HG03103 (cell line): ENCODE measurements at regions not wholly inside any gene's neighbourhood (a gene's known extent, or its start where the extent isn't known, plus 50 kb on each side); places are given as distances from the start of the nearest gene placed in this dataset.

Experiments
- ATAC-seq: cut with Tn5 transposase; IDR thresholded peaks from one replicate; pipeline ENCODE4 v1.9.1; 2021; ENCODE audit warnings: low read depth; ENCODE audit not compliant: unreplicated experiment

GRCh38 chr4:147303174-147303872 lies 177.6 kb upstream of the EDNRA start:
- ATAC-seq = no peak

- ATAC-seq = no peak
Measured at GRCh38 chr4:147303873-147304229, 177.0 kb upstream of the EDNRA start.

DNA sequence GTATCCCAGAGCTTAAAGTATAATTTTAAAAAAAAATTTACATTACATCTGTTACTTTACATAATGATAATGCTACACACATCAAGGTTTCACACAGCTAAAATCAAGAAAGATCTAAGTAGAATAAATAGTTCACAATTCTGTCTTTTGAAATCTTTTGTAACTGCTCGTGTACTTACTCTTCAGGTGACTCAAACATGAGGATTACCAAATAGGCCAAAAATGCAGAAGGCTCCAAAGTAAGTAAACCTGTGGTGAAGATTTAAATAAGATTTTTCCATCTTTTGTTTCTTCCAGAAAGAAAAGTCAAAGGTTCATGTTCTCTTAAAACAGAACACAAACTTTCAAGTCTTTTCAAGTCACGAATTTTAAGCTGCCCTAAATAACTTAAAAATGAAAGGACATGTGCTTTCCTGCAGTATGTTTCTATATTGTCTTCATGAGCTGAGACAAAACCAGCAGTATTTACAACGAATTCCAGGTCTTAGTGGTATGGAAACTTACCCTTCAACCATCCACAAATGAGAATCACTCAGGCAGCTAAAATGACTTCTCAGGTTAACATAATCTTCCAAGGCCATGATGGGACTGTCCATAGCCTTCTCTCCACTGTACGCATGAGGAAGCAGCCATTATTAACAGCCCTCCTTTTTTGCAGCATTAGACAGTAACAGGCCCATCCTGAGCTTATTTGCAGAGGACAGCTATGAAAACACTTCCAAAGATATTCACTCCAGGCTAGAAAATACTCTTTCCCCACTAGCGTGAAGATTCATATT lies 172.8 kb upstream of the EDNRA start:
- ATAC-seq = no peak

- ATAC-seq = no peak
Measured at GRCh38 chr4:147309434-147309833, 171.5 kb upstream of the EDNRA start.

- ATAC-seq = no peak
Measured at GRCh38 chr4:147310312-147310711, 170.6 kb upstream of the EDNRA start.

GRCh38 chr4:147311956-147312355 lies 168.9 kb upstream of the EDNRA start:
- ATAC-seq = no peak

DNA sequence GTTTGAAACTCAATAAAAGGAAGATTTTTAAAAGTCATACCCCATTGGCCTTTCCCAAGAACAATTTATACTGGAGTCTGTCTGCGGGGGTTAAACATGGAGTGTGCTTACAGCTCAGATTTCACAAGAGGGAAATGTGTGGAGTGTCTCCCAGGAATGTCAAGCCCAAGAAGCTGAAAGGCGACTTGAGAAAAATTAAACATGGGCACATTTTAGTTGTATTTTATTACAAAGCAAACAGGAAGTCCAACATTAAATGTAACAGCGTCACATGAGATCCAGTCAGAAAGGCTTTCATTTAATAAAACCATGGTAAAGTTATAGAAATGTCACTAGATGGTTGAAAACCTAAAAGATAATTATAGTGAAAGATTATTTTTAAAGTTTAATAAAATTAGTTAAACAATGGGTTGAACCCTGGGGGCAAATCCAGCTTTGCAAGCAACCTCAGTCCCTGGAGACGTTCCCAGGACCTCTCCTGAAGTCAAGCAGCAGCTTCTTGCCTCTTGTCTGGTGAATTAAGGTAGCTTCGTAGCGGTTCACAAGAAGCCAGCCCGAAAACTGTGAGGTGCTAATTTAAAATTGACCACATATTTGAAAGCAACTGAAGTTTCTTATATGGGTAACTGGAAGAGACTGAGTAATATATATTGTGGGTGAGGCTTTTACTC lies 168.4 kb upstream of the EDNRA start:
- ATAC-seq = no peak

DNA sequence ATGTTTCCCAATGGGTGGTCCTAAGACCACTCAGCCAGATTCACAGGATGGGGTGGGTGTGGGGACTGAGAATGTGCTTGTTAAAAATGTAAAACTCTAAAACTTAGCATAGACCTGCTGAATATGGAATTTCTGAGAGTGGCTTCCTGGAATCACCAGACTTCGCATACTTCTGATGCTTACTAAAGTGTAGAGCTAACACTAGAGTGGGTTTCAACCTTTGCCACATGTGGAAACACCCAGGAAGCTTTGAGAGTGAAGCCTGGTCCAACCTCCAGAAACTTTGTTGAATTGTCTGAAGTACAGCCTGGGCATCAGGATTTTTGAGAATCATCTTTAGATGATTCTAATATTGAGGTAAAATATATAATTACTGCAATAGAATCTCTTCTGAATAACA lies 167.8 kb upstream of the EDNRA start:
- ATAC-seq = no peak

DNA sequence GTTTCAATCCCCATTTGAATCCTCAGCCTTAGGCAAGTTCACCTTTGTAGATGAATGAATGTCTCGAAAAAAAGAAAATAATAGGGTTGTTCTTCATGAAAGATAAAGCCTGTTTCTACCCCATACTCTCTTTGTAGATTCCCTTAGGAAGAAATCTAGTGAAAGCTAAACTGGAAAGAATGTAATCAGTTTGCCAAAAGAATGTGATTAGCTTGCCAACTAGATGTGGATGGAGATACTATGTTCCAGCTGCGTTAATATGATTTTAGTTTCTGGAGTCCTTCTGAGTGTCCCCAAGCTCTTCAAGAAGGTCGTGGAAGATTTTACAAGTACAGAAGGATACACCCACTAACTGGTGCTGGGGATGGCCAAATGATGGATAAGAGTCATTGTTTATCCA lies 162.3 kb upstream of the EDNRA start:
- ATAC-seq = no peak

- ATAC-seq = no peak
Measured at GRCh38 chr4:147325571-147325981, 155.3 kb upstream of the EDNRA start.

GRCh38 chr4:147326591-147326990 lies 154.3 kb upstream of the EDNRA start:
- no peak for ATAC-seq

DNA sequence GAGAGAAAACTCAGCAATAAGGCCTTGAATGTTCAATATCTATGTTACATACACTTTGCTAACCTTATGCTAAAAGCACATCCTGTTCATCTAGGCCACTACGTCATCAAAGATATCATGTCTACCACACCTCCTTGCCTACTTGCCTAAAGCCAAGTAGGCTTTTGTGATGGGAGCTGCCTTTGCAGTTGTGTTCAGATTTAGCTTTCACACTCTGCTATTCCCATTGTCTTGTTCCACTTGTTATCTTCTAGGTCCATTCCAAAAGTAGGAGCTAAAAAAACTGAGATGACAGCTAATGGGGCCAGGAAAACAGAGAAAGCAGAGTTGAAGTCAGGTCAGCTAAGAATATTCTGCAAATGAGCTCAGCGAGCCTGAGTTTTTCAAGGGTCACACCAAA lies 153.6 kb upstream of the EDNRA start:
- ATAC-seq = no peak

DNA sequence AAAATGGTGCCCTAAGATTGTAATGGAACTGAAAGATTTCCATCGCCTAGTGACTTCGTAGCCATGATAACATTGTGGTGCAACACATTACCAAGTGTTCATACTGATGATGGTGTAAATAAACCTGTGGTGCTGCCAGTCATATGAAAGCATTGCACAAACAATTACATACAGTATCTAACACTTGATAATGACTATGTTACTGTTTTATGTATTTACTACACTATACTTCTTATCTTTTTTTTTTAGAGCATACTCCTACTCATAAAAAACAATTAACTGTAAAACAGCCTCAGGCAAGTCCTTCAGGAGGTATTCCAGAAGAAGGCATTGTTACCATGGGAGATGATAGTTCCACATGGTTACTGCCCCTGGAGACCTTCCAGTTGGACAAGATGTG lies 152.7 kb upstream of the EDNRA start:
- no peak for ATAC-seq

DNA sequence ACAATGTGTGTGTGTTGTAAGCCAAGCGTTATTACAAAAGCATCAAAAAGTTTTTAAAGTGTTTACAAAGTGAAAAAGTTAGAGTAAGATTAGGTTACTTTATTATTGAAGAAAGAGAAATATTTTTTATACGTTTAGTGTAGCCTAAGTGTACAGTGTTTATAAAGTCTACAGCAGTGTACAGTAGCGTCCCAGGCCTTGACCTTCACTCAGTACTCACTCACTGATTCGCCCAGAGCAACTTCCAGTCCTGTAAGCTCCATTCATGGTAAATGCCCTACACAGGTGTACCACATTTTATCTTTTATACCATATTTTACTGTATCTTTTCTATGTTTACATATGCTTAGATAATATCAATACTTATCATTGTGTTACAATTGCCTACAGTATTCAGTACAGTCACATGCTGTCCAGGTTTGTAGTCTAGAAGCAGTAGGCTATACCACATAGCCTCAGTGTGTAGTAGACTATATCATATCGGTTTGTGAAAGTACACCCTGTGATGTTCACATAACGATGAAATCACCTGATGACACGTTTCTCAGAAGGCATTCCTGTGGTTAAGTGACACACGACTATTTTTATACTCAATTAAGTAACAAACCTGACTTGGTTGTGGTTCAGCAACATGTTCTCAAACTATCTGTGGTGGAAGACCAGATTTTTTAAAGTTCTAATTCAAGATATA lies 152.0 kb upstream of the EDNRA start:
- no peak for ATAC-seq

- ATAC-seq = no peak
Measured at GRCh38 chr4:147332091-147332490, 148.8 kb upstream of the EDNRA start.

GRCh38 chr4:147334478-147334877 lies 146.4 kb upstream of the EDNRA start:
- ATAC-seq = no peak

DNA sequence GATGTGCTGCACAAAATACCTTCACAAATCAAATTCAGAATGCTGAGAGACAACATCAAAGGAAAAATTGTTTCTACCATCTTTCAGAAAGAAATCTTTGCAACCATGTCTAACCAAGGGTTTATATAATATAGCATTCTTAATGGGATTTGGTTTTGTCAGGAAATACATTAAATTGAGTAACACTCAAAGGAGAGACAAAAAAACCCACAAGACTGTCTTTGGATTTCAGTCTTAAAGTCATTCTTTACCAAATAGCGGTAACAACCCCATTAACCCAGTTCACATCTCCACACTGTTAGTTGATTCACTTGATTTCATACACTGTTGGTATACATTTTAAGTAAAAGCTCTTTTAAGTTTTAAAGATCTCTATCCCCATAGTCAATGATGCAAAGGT lies 145.7 kb upstream of the EDNRA start:
- ATAC-seq = no peak

GRCh38 chr4:147336252-147336651 lies 144.6 kb upstream of the EDNRA start:
- no peak for ATAC-seq

DNA sequence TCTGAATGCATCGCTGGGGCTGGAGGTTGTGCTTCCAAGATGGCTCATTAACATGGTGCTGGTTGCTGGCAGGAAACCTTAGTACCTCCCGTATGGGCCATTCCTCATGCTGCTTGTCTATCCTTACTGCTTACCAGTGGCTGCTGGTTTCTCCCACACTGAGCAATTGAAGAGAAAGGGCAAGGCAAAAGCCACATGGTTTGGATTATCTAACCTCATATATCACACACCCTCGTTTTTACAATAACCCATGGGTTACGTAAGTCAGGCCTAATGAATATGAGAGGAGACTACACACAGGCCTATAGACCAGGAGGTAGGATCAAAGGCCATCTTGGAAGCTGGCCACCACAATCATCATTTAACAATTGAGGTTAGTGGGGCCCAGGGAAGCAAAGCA lies 141.8 kb upstream of the EDNRA start:
- ATAC-seq = no peak

GRCh38 chr4:147340111-147340510 lies 140.8 kb upstream of the EDNRA start:
- no peak for ATAC-seq

GRCh38 chr4:147340591-147341120 lies 140.2 kb upstream of the EDNRA start:
- ATAC-seq = no peak
